ENCODE measurements at regions not wholly inside any gene's neighbourhood (a gene's known extent, or its start where the extent isn't known, plus 50 kb on each side); places are given as distances from the start of the nearest gene placed in this dataset.

DNA sequence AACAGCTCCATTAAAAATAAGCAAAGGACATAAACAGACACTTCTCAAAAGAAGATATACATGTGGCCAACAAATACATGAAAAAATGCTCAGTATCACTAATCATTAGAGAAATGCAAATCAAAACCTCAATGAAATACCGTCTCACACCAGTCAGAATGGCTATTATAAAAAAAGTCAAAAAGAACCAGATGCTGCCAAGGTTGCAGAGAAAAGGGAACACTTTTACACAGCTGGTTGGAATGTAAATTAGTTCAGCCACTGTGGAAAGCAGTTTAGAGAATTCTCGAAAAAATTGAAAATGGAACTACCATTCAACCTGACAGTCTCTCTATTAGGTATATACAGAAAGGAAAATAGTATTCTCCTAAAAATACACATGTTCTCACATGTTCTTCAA is 102.4 kb upstream of the FIBIN start:
- TF ChIP-seq, protein P1, sequence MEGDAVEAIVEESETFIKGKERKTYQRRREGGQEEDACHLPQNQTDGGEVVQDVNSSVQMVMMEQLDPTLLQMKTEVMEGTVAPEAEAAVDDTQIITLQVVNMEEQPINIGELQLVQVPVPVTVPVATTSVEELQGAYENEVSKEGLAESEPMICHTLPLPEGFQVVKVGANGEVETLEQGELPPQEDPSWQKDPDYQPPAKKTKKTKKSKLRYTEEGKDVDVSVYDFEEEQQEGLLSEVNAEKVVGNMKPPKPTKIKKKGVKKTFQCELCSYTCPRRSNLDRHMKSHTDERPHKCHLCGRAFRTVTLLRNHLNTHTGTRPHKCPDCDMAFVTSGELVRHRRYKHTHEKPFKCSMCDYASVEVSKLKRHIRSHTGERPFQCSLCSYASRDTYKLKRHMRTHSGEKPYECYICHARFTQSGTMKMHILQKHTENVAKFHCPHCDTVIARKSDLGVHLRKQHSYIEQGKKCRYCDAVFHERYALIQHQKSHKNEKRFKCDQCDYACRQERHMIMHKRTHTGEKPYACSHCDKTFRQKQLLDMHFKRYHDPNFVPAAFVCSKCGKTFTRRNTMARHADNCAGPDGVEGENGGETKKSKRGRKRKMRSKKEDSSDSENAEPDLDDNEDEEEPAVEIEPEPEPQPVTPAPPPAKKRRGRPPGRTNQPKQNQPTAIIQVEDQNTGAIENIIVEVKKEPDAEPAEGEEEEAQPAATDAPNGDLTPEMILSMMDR (IDR thresholded peaks at IDR 0.05; ENCODE audit: insufficient read depth, low read depth, low read length, missing control alignments) = no peak
- DNase-seq (ENCODE audit: low read depth) = peak; percentile 32
- no peak overlapping the region for H3K4me3 ChIP-seq (ENCODE audit: low read depth, low read length)

DNA sequence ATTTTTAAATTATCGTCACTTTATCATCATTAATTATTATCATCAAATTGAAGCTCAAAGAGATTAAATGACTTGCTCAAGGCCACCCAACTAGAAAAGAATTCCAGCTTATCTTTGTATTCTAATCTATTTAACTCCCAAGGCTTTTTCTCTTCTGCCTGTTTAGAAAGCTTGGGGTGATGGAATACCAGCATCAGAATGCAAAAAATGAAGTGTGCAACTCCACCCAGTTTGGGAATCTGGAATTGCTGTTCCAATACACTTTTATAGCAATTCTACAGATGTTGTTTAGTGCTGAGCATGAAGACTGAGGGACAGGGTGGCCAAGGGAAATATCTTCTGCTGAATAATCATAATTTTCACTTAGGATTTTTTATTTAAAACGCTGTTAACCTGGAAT is 97.2 kb upstream of the FIBIN start:
- TF ChIP-seq, protein P1 (IDR thresholded peaks at IDR 0.05; ENCODE audit: insufficient read depth, low read depth, low read length, missing control alignments) = no peak

DNA sequence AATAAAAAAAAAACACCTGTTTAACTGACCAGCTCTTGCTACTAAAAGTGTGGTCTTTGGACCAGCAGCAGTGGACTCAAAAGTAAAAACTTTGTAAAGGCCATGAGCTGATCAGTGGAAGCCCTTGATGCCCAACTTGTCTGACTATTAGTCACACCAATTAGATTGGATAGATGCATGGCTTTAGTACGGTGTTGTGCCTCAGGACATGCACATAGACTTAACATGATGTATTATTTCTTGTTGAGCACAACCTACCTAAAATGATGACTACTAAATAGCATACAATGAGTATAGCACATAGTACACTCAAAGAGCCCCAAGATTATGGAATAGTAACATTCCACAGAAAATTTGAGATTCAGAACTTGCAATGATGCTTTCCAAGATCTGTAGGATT is 95.1 kb upstream of the FIBIN start:
- H3K4me3 ChIP-seq (ENCODE audit: low read depth, low read length) = no peak overlapping the region
- TF ChIP-seq, protein P1 (IDR thresholded peaks at IDR 0.05; ENCODE audit: insufficient read depth, low read depth, low read length, missing control alignments) = no peak
- DNase-seq (ENCODE audit: low read depth) = no peak

More for the DNA sequence above, 97.2 kb upstream of the FIBIN start:
- DNase-seq (ENCODE audit: low read depth) = no peak
- H3K4me3 ChIP-seq (ENCODE audit: low read depth, low read length) = no peak overlapping the region

DNA sequence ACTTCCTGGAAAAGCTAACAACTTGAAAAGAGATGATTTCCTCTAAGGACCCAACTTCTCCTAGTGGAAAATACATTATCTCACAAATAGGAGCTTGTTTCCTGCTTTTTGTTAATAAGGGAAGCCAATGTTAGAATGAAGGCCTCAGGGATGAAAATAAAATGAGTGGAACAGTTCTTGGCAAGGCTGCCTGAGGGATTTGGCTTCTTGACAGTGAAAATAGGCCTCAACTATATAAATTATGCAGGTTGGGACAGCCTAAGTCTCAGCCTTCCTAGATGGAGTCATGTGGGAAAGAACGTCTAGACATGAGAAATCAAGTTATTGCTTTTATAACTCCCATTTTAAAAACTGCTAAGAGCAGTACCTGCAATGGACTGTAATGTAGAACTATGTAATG is 92.8 kb upstream of the FIBIN start:
- TF ChIP-seq, protein P1 (IDR thresholded peaks at IDR 0.05; ENCODE audit: insufficient read depth, low read depth, low read length, missing control alignments) = no peak
- H3K4me3 ChIP-seq (ENCODE audit: low read depth, low read length) = no peak overlapping the region
- DNase-seq (ENCODE audit: low read depth) = no peak

DNA sequence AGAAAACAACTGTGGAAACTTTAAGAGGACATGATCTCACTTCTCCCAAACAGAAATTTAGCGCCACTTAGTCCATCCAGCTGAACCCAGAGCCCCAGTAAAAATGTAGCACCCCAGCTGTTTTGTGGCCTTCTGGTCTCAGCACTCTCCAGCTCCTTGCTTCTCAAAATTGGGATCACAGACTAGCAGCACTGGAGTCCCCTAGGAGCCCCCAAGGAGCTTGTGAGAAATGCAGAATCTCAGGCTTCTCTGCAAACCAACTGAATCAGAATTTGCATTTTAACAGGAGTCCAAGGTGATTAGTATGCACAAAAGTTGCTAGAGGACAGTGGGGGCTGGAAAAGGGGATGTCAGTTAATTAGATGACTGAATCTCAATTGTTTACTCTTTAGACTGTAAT is 89.8 kb upstream of the FIBIN start:
- TF ChIP-seq, protein P1 (IDR thresholded peaks at IDR 0.05; ENCODE audit: insufficient read depth, low read depth, low read length, missing control alignments) = no peak
- H3K4me3 ChIP-seq (ENCODE audit: low read depth, low read length) = no peak overlapping the region
- DNase-seq (ENCODE audit: low read depth) = no peak

DNA sequence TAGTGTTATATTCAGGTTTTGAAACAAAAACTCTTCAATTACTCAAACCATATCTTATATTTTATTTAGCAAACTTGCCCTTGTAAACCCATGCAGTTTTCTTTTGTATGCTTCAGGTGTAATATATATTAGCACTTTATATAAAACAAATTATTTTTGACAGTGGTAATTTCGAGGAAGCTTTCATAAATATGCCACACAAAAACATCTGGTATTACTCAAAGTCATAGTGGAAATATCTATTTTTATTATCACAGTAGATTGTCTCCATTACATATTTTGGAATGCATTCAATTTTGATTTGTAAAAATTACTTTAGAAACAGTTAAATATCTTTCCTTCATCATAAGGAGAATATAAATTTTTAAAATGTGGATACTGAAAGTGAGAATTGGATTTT is 89.1 kb upstream of the FIBIN start:
- no peak overlapping the region for H3K4me3 ChIP-seq (ENCODE audit: low read depth, low read length)
- DNase-seq (ENCODE audit: low read depth) = no peak
- TF ChIP-seq, protein P1 (IDR thresholded peaks at IDR 0.05; ENCODE audit: insufficient read depth, low read depth, low read length, missing control alignments) = no peak

DNA sequence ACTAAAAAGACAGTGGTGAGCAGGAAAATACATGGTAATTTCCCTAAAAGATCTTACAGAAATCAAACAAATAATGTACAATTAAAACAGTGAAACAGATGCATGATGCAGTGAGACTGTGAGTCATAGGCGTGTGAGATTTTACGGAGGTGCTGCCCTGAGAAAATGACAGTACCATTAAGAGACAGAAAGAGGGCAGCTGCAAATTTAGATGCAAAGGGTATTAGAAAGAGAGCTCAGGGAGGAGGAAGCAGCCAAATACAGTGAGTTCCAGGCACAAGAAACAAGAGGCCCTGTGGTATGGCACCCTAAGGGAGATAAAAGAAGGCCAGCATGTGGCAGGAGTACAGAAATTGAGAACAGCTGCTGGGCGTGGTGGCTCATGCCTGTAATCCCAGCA is 88.5 kb upstream of the FIBIN start:
- H3K4me3 ChIP-seq (ENCODE audit: low read depth, low read length) = no peak overlapping the region
- peak; percentile 28 for DNase-seq (ENCODE audit: low read depth)
- TF ChIP-seq, protein P1 (IDR thresholded peaks at IDR 0.05; ENCODE audit: insufficient read depth, low read depth, low read length, missing control alignments) = no peak

All from GM12865 (cell line).